HuH-7.5 (cell line): ENCODE measurements at regions not wholly inside any gene's neighbourhood (a gene's known extent, or its start where the extent isn't known, plus 50 kb on each side); places are given as distances from the start of the nearest gene placed in this dataset.
A peak's percentile ranks its signal among the peaks of the same experiment; 100 is the strongest.
"Not testable (repeated sequence)": the region's sequence is repeated elsewhere in the genome, so short reads cannot be mapped to it uniquely, and the experiment has no call there.

Source experiments
- DNase-seq: peaks from one replicate; pipeline ENCODE4 v3.0.0; 2011; ENCODE audit warnings: low spot score

GRCh38 chr6:97456070-97456469 is 173.1 kb upstream of the MMS22L start:
- DNase-seq = no peak

GRCh38 chr6:97459535-97459934 is 176.5 kb upstream of the MMS22L start:
- DNase-seq = no peak

- no peak for DNase-seq
These were observed 177.0 kb upstream of the MMS22L start for GRCh38 chr6:97459986-97460385.

GRCh38 chr6:97460394-97461080 is 177.5 kb upstream of the MMS22L start:
- DNase-seq = no peak

- DNase-seq = no peak
These were observed 178.2 kb upstream of the MMS22L start for GRCh38 chr6:97461218-97461617.

- no peak for DNase-seq
These were observed 179.0 kb upstream of the MMS22L start for GRCh38 chr6:97462031-97462430.

- DNase-seq = no peak
These were observed 180.1 kb upstream of the MMS22L start for GRCh38 chr6:97462938-97463598.

- DNase-seq = peak; percentile 3
These were observed 183.0 kb upstream of the MMS22L start for GRCh38 chr6:97465877-97466561.

- DNase-seq = no peak
These were observed 186.0 kb upstream of the MMS22L start for GRCh38 chr6:97468981-97469380.

- no peak for DNase-seq
These were observed 186.4 kb upstream of the MMS22L start for GRCh38 chr6:97469451-97469850.

- DNase-seq = no peak
These were observed 187.3 kb upstream of the MMS22L start for GRCh38 chr6:97470322-97470721.

- no peak for DNase-seq
These were observed 191.0 kb upstream of the MMS22L start for GRCh38 chr6:97473979-97474378.

- peak; percentile 1 for DNase-seq
These were observed 214.8 kb upstream of the MMS22L start for GRCh38 chr6:97497713-97498331.

GRCh38 chr6:97501853-97502252 is 218.8 kb upstream of the MMS22L start:
- no peak for DNase-seq

GRCh38 chr6:97508646-97509045 is 225.6 kb upstream of the MMS22L start:
- DNase-seq = no peak

- DNase-seq = not testable (repeated sequence)
These were observed 230.2 kb upstream of the MMS22L start for GRCh38 chr6:97513260-97513659.

- DNase-seq = no peak
These were observed 241.8 kb upstream of the MMS22L start for GRCh38 chr6:97524811-97525210.

- no peak for DNase-seq
These were observed 252.8 kb upstream of the MMS22L start for GRCh38 chr6:97535800-97536199.

- DNase-seq = no peak
These were observed 265.3 kb upstream of the MMS22L start for GRCh38 chr6:97548354-97548753.

GRCh38 chr6:97557355-97557754 is 274.3 kb upstream of the MMS22L start:
- no peak for DNase-seq

GRCh38 chr6:97563529-97563928 is 280.5 kb upstream of the MMS22L start:
- no peak for DNase-seq

- no peak for DNase-seq
These were observed 289.9 kb upstream of the MMS22L start for GRCh38 chr6:97572943-97573342.

- no peak for DNase-seq
These were observed 303.3 kb upstream of the MMS22L start for GRCh38 chr6:97586344-97586743.
